GM12874 (cell line): ENCODE measurements at regions not wholly inside any gene's neighbourhood (a gene's known extent, or its start where the extent isn't known, plus 50 kb on each side); places are given as distances from the start of the nearest gene placed in this dataset.

Experiments
- CTCF ChIP-seq: IDR thresholded peaks from 2 replicates; pipeline ENCODE4 v1.5.1; 2011; ENCODE audit warnings: low read depth, mild to moderate bottlenecking, control low read depth, low read length, moderate library complexity; ENCODE audit not compliant: insufficient read depth

DNA sequence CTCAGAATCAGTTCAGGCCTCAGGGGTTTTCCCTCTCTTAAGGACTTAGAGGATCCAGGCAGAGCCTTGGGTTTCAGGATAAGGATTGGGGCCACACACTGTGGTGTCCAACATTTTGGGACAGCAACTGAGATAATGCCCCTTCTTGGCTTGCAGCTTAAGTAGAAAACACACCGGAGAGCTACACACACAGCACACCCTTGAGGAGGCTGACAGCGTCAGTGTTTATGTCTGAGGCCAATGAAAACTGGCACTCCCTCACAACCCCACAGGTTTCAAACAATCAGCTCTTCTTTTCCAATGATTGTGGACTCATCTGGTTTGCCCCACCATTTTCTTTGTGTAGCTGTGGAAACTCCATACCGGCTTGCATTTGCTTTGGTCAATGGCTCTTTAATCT, 257.7 kb downstream of the CDCA7 start:
- no peak for TF ChIP-seq CTCF

GRCh38 chr2:173613386-173613785, 258.7 kb downstream of the CDCA7 start:
- TF ChIP-seq CTCF = no peak

DNA sequence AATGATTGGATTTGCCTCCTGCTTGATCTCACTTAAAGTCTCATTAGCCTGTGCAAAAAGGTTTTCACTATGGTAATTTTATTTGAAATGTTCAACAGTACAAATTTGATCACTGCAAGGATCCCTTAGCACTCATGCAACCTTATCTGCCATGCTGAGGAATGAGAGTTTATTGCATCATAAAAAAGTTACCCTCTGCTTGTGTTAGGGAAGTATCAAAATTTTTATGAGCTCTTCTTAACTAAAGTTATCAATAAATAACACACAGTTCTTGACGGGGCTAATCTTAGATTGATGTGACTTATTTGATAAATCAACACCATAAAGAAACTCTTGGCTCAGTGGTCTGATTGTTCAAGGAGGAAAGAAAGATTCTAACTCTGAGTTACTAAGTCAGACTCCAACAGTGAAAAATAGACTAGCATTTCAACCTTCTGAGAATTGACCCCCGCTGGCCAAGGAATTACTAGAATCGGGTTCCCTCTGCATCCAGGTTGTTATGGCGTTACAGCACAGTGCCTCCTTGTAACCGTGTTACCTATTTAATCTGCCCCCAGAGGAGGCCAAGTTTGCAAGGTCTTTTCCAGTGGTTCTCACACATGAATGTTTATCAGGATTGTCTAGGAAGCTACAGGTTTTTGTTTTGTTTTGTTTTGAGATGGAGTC, 259.7 kb downstream of the CDCA7 start:
- no peak for TF ChIP-seq CTCF

DNA sequence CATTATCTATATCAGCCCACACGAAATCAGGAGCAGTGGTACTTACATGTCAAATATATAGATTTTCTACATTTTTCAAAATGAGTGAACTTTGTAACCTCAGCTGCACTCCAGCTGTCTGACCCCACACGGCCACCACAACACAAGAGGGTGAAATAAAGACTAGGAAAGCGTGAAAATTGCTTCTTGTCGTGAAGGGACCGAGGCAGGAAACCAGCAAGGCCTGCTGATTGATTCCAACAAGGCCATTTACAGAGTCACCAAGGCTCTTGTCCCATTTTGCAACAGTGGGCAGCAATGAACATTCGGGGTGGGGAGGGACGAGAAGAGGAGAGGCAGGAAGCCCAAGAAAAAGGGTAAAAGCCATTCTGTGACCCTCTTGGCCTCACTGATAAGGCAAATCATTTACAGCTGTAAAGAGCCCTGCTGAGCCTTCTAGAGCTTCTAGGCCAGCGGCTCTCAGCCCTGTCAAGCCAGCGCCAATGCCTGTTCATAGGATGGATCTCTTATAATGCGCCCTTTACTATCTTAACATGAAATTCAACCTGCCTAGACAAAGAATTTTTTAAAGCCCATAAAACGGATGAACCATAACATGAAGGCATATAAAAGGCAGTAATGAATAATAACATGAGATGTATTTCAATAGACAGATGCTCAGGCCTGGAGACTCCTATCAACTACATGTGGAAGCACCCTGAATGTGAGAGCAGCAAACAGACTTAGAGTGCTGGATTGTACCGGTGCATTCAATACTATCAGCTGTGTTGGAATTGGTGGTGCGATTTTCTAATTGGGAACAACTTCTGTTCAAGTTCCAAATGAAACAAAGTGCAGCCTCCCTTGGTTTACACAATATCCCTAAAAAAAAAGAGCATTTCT, 269.0 kb downstream of the CDCA7 start:
- no peak for TF ChIP-seq CTCF

DNA sequence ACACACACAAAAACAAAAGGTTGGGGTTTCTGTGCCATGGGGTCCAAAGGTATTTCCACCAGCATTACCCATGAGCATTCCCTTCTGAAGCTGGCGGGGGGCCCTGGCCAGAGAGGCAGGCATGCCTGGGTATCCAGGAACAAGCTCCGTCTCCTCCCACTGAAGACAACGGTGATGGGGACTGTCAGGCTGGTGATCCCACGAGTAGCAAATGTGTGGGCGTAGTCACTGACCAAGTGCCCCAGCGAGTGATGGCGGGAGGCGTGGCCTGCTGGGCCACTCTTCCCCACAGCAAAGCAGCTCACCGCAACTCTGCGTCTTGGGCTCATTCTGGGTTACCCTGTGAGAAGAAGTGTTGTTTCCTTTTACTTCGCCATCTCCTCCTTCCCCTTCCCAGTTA, 270.6 kb downstream of the CDCA7 start:
- TF ChIP-seq CTCF = no peak

GRCh38 chr2:173629076-173629475, 274.4 kb downstream of the CDCA7 start:
- no peak for TF ChIP-seq CTCF

GRCh38 chr2:173630425-173631126, 275.9 kb downstream of the CDCA7 start:
- no peak for TF ChIP-seq CTCF
